ENCODE measurements at regions not wholly inside any gene's neighbourhood (a gene's known extent, or its start where the extent isn't known, plus 50 kb on each side); places are given as distances from the start of the nearest gene placed in this dataset.

GRCh38 chr4:3877236-3877635 is 111.1 kb downstream of the ADRA2C start:
- no peak for DNase-seq
- no peak overlapping the region for H3K4me3 Mint-ChIP-seq (ENCODE audit: low read depth, unreplicated experiment)
- peaks cover 5% of the 10 kb centered on the region for H3K9me3 Mint-ChIP-seq (ENCODE audit: low read depth, unreplicated experiment)
- intact Hi-C loops (cut with micrococcal nuclease; ENCODE audit: unreplicated experiment): loop anchor here (10.0 kb wide), 1 partner anchor 92 kb away; no protein-coding TSS in a partner anchor
- no peaks in the 10 kb centered on the region for H3K4me1 Mint-ChIP-seq (ENCODE audit: low read depth, unreplicated experiment)
- no peaks in the 10 kb centered on the region for H3K36me3 Mint-ChIP-seq (ENCODE audit: insufficient read depth, unreplicated experiment)
- CTCF ChIA-PET: no interaction called here
- BruUV-seq (replicated peaks): no TSS peak
- no peak for TF ChIP-seq CTCF (IDR thresholded peaks at IDR 0.05; ENCODE audit: unreplicated experiment)
- no peak overlapping the region for H3K27ac Mint-ChIP-seq (ENCODE audit: unreplicated experiment)
- peaks cover 85% of the 10 kb centered on the region for H3K27me3 Mint-ChIP-seq (ENCODE audit: unreplicated experiment)

- peaks cover 5% of the 10 kb centered on the region for H3K9me3 Mint-ChIP-seq (ENCODE audit: low read depth, unreplicated experiment)
- H3K27ac Mint-ChIP-seq (ENCODE audit: unreplicated experiment): no peak overlapping the region
- no peaks in the 10 kb centered on the region for H3K36me3 Mint-ChIP-seq (ENCODE audit: insufficient read depth, unreplicated experiment)
- no peak for TF ChIP-seq CTCF (IDR thresholded peaks at IDR 0.05; ENCODE audit: unreplicated experiment)
- BruUV-seq (replicated peaks): no TSS peak
- intact Hi-C loops (cut with micrococcal nuclease; ENCODE audit: unreplicated experiment): loop anchor here (10.0 kb wide), 1 partner anchor 93 kb away; no protein-coding TSS in a partner anchor
- H3K27me3 Mint-ChIP-seq (ENCODE audit: unreplicated experiment): peaks cover 85% of the 10 kb centered on the region
- CTCF ChIA-PET: interaction anchor here (0.6 kb wide), 3 partner anchors 323 to 901 kb away, joined by 3 to 6 read pairs (median 3); no protein-coding TSS in a partner anchor
- DNase-seq: no peak
- no peaks in the 10 kb centered on the region for H3K4me1 Mint-ChIP-seq (ENCODE audit: low read depth, unreplicated experiment)
- H3K4me3 Mint-ChIP-seq (ENCODE audit: low read depth, unreplicated experiment): no peak overlapping the region
Observed at GRCh38 chr4:3877868-3878267, 111.7 kb downstream of the ADRA2C start.

GRCh38 chr4:3878678-3879077 is 112.5 kb downstream of the ADRA2C start:
- Mint-ChIP-seq H3K27me3 (ENCODE audit: unreplicated experiment) (peaks cover 82% of the 10 kb centered on the region), H3K4me1 (ENCODE audit: low read depth, unreplicated experiment) (no peaks in the 10 kb centered on the region), H3K9me3 (ENCODE audit: low read depth, unreplicated experiment) (peaks cover 5% of the 10 kb centered on the region), H3K27ac (ENCODE audit: unreplicated experiment) (no peak overlapping the region), H3K36me3 (ENCODE audit: insufficient read depth, unreplicated experiment) (no peaks in the 10 kb centered on the region), H3K4me3 (ENCODE audit: low read depth, unreplicated experiment) (no peak overlapping the region)
- DNase-seq: no peak
- no TSS peak for BruUV-seq (replicated peaks)
- TF ChIP-seq CTCF (IDR thresholded peaks at IDR 0.05; ENCODE audit: unreplicated experiment): no peak
- intact Hi-C loops (cut with micrococcal nuclease; ENCODE audit: unreplicated experiment): loop anchor here (10.0 kb wide), 1 partner anchor 94 kb away; no protein-coding TSS in a partner anchor
- CTCF ChIA-PET: interaction anchor here (0.6 kb wide), 1 partner anchor 902 kb away, joined by 6 read pairs; no protein-coding TSS in a partner anchor

GRCh38 chr4:3879681-3880614 is 113.8 kb downstream of the ADRA2C start:
- H3K4me3 Mint-ChIP-seq (ENCODE audit: low read depth, unreplicated experiment): no peak overlapping the region
- no peaks in the 10 kb centered on the region for H3K36me3 Mint-ChIP-seq (ENCODE audit: insufficient read depth, unreplicated experiment)
- CTCF ChIA-PET: interaction anchor here (0.6 to 1.6 kb wide), 12 partner anchors 64 to 534 kb away, joined by 3 to 11 read pairs (median 4); no protein-coding TSS in a partner anchor
- H3K27me3 Mint-ChIP-seq (ENCODE audit: unreplicated experiment): peaks cover 85% of the 10 kb centered on the region
- TF ChIP-seq CTCF (IDR thresholded peaks at IDR 0.05; ENCODE audit: unreplicated experiment): no peak
- no peak for DNase-seq
- no peaks in the 10 kb centered on the region for H3K4me1 Mint-ChIP-seq (ENCODE audit: low read depth, unreplicated experiment)
- no TSS peak for BruUV-seq (replicated peaks)
- H3K9me3 Mint-ChIP-seq (ENCODE audit: low read depth, unreplicated experiment): peaks cover 5% of the 10 kb centered on the region
- intact Hi-C loops (cut with micrococcal nuclease; ENCODE audit: unreplicated experiment): loop anchor here (10.0 kb wide), 1 partner anchor 95 kb away; no protein-coding TSS in a partner anchor
- no peak overlapping the region for H3K27ac Mint-ChIP-seq (ENCODE audit: unreplicated experiment)
